Myocyte (in vitro differentiated cells): ENCODE measurements at regions not wholly inside any gene's neighbourhood (a gene's known extent, or its start where the extent isn't known, plus 50 kb on each side); places are given as distances from the start of the nearest gene placed in this dataset.

Source experiments
- DNase-seq: peaks from one replicate; pipeline ENCODE4 v3.0.0-alpha.2; 2012; ENCODE audit warnings: low read depth

DNA sequence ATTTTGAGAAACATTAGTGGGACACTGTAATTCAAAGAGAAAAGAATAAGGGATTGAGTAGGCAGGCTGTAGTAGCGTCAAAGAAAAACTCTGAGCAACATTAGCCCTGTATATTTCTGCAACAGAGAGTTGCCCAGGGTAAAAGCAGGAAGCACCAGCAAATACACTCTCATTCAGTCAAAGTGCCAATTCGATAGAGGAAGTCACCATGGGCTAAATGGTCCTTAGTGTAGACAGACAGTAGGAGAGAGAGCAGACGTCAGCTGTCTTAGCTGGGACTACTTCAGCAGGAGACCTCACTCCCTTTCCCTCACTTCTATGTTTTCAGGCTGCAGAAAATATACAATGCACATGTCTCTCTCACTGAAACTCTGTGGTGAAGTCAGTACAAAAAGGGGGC is 2073.8 kb upstream of the TENM3 start:
- DNase-seq: no peak

- no peak for DNase-seq
Measured at GRCh38 chr4:180169966-180170365, 2073.2 kb upstream of the TENM3 start.

DNA sequence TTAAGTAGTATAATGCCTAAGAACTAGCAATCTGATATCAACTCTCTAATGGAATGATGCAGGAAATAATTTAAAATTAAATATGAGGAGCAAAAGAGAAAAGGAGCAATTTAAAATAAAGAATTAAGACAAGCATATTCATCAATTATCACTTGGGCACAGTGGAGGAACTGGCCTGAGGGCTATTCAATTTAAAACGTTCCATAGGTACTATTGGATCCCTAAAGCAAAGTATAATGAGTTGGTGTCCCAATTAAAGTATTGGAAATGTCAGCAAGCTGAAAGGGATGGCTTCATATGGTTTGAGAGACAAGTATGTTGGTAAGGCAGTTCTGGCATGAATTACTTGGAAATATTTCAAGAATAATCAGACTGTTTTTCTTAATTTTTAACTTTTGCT is 2064.1 kb upstream of the TENM3 start:
- DNase-seq: no peak

DNA sequence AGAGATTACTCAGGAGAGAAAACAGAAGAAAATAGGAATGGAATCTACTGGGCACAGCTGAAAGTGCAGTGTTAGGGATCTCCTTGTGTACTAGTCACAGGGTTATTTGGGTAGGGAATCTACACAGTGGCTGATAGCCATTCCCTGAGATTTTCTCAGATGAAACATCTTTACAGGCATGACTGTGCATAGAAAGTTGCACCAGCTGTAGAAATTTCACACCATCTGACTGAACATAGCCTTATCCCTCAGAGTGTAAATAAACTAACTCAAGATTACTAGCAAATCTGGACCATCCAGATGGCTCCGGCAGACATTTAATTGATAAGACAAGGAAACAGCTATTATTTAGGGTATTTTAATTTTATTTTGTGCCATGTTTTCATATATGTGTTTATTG is 2053.5 kb upstream of the TENM3 start:
- DNase-seq: no peak

DNA sequence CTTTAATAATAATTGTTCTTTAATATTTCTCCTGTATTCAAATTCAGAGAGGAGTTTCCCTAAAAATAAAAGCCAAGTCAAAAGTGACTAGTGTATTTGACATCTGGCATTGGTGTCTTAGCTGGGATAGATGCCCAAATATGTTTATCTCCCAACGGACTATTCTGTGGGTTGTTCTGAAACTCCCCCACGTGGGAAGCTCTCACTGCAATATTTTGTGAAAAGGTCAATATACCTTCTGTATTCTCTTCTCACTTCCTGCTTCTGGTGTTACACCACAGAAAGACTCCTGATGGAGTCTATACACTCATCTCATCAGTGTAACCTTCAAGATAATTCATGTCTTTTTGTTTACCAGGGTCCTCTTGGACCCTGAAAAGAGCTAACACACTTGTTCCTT is 2052.8 kb upstream of the TENM3 start:
- no peak for DNase-seq

DNA sequence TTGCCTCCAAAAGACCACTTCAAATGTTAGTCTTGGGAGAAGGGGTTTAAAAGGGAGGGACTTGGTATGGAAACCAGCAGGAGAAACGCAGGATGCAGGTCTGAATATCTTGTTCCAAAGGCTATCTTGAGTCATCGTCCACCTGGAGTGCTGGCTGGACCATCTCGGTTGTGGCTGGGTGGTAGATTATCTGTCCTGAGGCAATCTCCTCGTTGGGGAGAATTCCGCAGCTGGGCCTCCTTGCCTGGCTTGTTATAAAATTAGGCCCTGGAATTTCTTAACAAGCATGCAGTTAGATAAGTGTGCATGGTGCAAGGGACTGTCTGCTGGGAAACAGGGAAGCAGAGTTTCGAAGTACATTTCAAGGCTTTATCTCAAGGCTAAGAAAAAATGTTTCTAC is 2045.7 kb upstream of the TENM3 start:
- DNase-seq: no peak

DNA sequence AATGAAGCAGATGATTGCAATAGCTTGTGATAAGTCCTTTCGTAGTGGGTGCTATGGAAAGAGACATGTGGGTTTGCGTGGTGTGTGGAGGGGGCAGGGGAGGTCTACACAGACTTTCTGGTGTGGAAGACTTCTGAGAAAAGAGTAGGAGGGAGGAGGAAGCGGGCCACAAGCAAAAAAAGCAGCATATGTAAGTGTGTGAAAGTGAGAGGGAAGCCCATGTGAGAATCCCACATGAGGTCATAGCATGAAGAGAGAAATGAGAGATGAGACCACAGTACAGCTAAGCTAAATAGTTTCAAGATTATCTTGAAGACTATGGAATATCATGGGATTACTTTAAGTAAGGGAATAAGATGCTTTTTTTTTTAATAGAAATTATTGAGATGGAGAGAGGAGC is 2039.9 kb upstream of the TENM3 start:
- no peak for DNase-seq

- no peak for DNase-seq
Measured at GRCh38 chr4:180205276-180205675, 2037.9 kb upstream of the TENM3 start.

DNA sequence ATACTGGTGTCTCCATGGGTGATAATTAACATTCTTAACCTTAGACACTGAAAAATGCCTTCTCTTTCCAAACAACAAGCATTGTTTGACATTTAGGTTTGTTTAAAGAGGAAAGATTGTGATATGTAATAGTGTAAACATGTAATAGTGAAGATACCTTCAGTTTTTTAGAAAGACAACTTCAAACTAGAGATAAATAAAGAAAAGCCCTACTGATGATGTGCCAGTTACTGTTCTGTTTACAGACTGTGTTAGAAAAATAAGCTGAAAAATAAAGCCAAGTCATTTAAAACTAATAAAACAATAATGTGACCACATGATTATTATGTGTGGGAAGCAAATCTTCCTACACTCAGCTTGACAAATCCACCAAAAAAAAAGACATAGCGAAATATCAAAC is 2035.3 kb upstream of the TENM3 start:
- DNase-seq: no peak

- DNase-seq: no peak
Measured at GRCh38 chr4:180217070-180217469, 2026.1 kb upstream of the TENM3 start.

DNA sequence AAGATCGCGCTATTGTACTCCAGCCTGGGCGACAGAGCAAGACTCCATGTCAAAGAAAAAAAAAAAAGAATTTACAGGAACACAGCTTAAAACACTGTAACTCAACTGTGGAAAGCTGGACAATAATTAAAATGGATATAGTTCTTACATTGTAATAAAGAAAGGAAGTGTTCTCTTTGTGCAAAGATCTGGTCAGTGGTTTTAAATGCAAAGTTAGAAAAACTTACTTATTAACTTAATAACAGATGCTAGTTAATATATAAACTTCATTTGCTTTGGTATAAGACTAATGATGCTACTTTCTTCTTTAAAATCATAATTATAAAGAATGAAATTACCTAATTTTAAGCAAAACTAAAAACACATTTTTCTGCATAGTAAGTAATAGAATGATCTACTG is 2024.1 kb upstream of the TENM3 start:
- no peak for DNase-seq

GRCh38 chr4:180225977-180226376 is 2017.2 kb upstream of the TENM3 start:
- DNase-seq: no peak

GRCh38 chr4:180234730-180235129 is 2008.5 kb upstream of the TENM3 start:
- no peak for DNase-seq

- DNase-seq: no peak
Measured at GRCh38 chr4:180240670-180241069, 2002.5 kb upstream of the TENM3 start.

DNA sequence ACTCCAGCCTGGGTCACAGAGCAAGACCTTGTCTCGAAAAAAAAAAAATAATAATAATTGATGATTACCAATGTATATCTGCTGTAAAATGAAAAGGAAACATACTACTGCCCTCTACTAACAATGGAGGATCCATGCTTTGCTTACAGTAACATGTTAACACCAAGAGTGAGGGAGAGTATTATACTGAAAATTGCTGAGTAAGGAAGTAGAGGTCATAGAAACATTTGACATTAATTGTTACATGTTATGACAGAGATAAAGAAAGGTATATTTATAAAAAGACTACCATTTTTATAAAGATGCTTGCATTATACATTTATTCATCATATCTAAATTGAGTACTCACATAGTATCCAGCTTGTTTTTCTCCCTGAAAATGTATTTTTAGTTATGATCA is 1989.8 kb upstream of the TENM3 start:
- DNase-seq: no peak

DNA sequence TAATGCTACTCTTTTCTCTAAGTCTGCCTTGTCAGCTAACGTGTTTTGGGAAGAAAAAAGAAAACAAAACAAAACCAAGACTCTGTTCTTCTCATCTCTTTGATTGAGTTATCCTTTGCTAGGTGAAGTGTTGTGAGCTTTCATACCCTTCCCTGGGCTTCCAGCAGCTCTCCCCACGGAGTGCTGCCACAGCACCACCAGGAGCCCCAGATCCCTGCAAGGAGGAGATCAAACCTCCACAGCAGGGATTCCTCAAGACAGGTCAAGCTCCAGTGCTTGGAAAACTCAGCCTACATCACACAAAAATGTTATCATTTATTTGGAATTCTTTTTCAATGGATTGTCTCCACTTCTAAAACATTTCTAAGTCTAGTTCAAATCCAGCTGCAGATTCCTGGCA is 1981.9 kb upstream of the TENM3 start:
- DNase-seq: no peak

DNA sequence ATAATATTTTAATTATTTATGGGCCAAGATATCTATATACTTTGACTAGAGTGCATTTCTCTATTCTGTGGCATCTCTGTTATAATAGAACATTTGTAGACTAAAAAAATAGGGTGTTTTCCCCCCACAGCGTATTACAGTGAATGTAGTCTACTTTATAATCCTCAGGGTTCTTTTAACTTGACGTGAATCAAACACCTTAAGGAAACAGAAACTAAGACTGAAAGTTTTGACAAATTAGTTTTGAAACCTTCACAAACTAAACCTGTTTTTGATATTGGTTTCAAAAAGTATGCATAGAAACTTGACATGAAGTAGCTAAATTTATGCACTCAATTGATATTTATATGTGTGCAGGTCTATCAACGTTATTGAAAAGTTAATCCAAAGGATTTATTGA is 1963.1 kb upstream of the TENM3 start:
- no peak for DNase-seq

- no peak for DNase-seq
Measured at GRCh38 chr4:180280726-180281297, 1962.4 kb upstream of the TENM3 start.

DNA sequence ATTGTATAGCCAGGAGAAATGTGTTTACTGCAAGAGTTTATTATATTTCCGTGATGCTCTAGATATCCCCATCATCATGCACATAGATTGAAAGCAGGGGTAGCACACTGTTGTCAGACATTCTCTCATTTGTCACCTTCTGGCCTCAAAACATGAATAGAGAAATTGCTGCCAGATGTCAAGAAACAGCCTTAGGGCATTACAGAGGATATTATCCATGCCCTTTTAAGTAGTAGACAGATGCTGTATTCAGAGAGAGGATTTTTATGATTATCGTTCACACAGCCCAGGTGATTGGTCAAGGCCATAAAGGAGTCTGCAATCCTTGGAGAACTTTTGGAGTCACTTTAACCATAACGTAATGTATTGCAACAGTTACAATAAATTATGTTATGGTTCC is 1961.5 kb upstream of the TENM3 start:
- no peak for DNase-seq

- no peak for DNase-seq
Measured at GRCh38 chr4:180284267-180284666, 1958.9 kb upstream of the TENM3 start.

GRCh38 chr4:180285796-180286195 is 1957.4 kb upstream of the TENM3 start:
- no peak for DNase-seq

- no peak for DNase-seq
Measured at GRCh38 chr4:180292339-180292738, 1950.9 kb upstream of the TENM3 start.

- no peak for DNase-seq
Measured at GRCh38 chr4:180296036-180296599, 1947.1 kb upstream of the TENM3 start.

DNA sequence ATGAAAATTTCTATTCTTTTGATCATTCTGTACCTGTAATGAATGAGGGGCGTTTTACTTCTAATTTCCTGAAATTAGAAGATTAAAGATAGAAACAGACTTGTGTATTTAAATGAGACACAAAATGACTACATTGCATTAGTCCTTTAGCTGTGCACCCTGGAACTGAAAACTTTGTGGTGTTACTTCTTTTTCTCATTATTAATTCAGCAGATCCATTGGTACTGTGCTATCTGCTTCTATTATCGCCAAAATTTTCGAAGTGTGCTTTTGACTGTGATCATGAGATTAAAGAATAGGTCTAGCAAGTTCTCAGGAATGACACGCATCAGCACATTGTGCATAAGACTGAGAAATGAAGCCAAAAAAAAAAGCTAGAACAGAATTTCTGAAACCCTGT is 1938.9 kb upstream of the TENM3 start:
- no peak for DNase-seq
